PC-3 (cell line): ENCODE measurements at regions not wholly inside any gene's neighbourhood (a gene's known extent, or its start where the extent isn't known, plus 50 kb on each side); places are given as distances from the start of the nearest gene placed in this dataset.

Source experiments
- ATAC-seq: fragments of 200-7000 bp; cut with Tn5 transposase; 2 replicates; pipeline ENCODE4 v1.9.1; 2020; ENCODE audit warnings: mild to moderate bottlenecking, moderate library complexity
- BruUV-seq: library from RNA; stranded (reverse); fragments of 400-500 nt; replicated peaks from 2 replicates; lab custom pipeline; 2021; lab: Mats Ljungman, UMichigan
- CTCF ChIA-PET: fragments of 300-600 bp; sonication (Branson Sonifier 250); formaldehyde crosslinking; loops from one replicate; lab custom pipeline; 2022; ENCODE audit warnings: antibody characterized with exemption; lab: Charles Lee
- POLR2A ChIA-PET: fragments of 300-600 bp; sonication (Branson Sonifier 250); formaldehyde crosslinking; loops from one replicate; lab custom pipeline; 2022; ENCODE audit warnings: antibody characterized with exemption; ENCODE audit not compliant: unreplicated experiment; lab: Charles Lee
- DNase-seq: peaks from one replicate; pipeline ENCODE4 v3.0.0-alpha.2; 2015
- H2AFZ ChIP-seq: fragments of 300-600 bp; sonication (generic); 2 replicates; pipeline ENCODE4 v1.6.0; 2016; ENCODE audit warnings: antibody characterized with exemption, low read length
- H3F3A ChIP-seq: fragments of 300-600 bp; sonication (generic); one replicate; pipeline ENCODE4 v1.6.0; 2017; ENCODE audit warnings: antibody characterized with exemption, low read length, control low read depth, mild to moderate bottlenecking; ENCODE audit not compliant: unreplicated experiment
- H3K27ac ChIP-seq: fragments of 300-600 bp; sonication (generic); 2 replicates; pipeline ENCODE4 v1.5.1; 2016; ENCODE audit warnings: mild to moderate bottlenecking, low read length
- H3K27me3 ChIP-seq: fragments of 300-600 bp; sonication (generic); 2 replicates; pipeline ENCODE4 v1.6.1; 2016; ENCODE audit warnings: low read length, mixed read lengths
- H3K36me3 ChIP-seq: fragments of 300-600 bp; sonication (generic); 2 replicates; pipeline ENCODE4 v1.6.1; 2016; ENCODE audit warnings: low read depth, mixed run types, low read length, mixed read lengths
- H3K4me1 ChIP-seq: fragments of 300-600 bp; sonication (generic); 2 replicates; pipeline ENCODE4 v1.5.1; 2016; ENCODE audit warnings: low read length; ENCODE audit not compliant: insufficient read depth
- H3K4me2 ChIP-seq: fragments of 300-600 bp; sonication (generic); 2 replicates; pipeline ENCODE4 v1.6.0; 2016; ENCODE audit warnings: low read length
- H3K4me3 ChIP-seq: fragments of 300-600 bp; sonication (generic); 2 replicates; pipeline ENCODE4 v1.5.1; 2016; ENCODE audit warnings: mild to moderate bottlenecking, low read length, mixed read lengths
- H3K79me2 ChIP-seq: fragments of 300-600 bp; sonication (generic); 2 replicates; pipeline ENCODE4 v1.6.1; 2017; ENCODE audit warnings: low read length, mixed read lengths
- H3K9ac ChIP-seq: fragments of 300-600 bp; sonication (generic); 2 replicates; pipeline ENCODE4 v1.6.0; 2016; ENCODE audit warnings: mild to moderate bottlenecking, low read length
- H3K9me2 ChIP-seq: fragments of 300-600 bp; sonication (generic); replicated peaks from 2 replicates; pipeline ENCODE4 v1.6.1; 2016; ENCODE audit warnings: mixed run types, low read length, mixed read lengths
- H3K9me3 ChIP-seq: fragments of 300-600 bp; sonication (generic); 2 replicates; pipeline ENCODE4 v1.6.1; 2016; ENCODE audit warnings: low read length, mixed read lengths
- H4K20me1 ChIP-seq: fragments of 300-600 bp; sonication (generic); 2 replicates; pipeline ENCODE4 v1.6.1; 2016; ENCODE audit warnings: low read length, mixed read lengths
- EZH2 ChIP-seq: fragments of 300-600 bp; sonication (generic); IDR thresholded peaks from one replicate; pipeline ENCODE4 v1.6.1; 2017; ENCODE audit warnings: antibody characterized with exemption, mild to moderate bottlenecking, low read length; ENCODE audit not compliant: unreplicated experiment
- EZH2phosphoT487 ChIP-seq: fragments of 300-600 bp; sonication (generic); IDR thresholded peaks from 2 replicates; pipeline ENCODE4 v1.6.1; 2018; ENCODE audit warnings: mild to moderate bottlenecking, antibody characterized with exemption, low read length, borderline replicate concordance
- intact Hi-C: fragments of 100-400 bp; cut with micrococcal nuclease; formaldehyde crosslinking; loops from 2 replicates; pipeline ENCODE4 v1.9.0; 2023
- TF ChIP-seq, protein P1 (sequence below): fragments of 300-600 bp; sonication (generic); conservative IDR thresholded peaks from 2 replicates; pipeline ENCODE4 v1.5.1; 2017; ENCODE audit warnings: antibody characterized with exemption, low read depth, mild to moderate bottlenecking, low read length

DNA sequence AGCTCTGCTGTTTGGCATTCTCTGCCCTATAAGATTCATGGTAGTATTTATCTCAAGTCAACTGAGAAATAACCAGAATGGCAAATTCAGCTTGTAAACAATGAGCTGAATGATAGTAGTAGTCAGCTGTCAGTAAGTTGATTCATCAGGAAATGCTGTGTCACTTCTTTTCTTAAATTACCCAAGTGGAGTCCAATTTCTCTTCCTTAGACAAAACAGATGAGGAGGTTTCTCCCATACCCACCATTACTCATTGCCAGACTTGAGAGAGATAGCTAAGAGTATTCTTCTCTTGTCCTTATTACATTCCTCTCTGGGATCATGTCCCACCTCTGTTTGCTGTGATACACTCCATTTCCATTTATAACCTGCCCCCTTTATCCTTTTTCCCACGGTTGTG is 159.8 kb upstream of the STEAP1 start:
- TF ChIP-seq EZH2 (no peak), EZH2phosphoT487 (no peak)
- TF ChIP-seq, protein P1, sequence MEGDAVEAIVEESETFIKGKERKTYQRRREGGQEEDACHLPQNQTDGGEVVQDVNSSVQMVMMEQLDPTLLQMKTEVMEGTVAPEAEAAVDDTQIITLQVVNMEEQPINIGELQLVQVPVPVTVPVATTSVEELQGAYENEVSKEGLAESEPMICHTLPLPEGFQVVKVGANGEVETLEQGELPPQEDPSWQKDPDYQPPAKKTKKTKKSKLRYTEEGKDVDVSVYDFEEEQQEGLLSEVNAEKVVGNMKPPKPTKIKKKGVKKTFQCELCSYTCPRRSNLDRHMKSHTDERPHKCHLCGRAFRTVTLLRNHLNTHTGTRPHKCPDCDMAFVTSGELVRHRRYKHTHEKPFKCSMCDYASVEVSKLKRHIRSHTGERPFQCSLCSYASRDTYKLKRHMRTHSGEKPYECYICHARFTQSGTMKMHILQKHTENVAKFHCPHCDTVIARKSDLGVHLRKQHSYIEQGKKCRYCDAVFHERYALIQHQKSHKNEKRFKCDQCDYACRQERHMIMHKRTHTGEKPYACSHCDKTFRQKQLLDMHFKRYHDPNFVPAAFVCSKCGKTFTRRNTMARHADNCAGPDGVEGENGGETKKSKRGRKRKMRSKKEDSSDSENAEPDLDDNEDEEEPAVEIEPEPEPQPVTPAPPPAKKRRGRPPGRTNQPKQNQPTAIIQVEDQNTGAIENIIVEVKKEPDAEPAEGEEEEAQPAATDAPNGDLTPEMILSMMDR = no peak
- ATAC-seq (peak; percentile 71), DNase-seq (no peak)
- intact Hi-C loops = no loop called here
- Histone ChIP-seq H3K4me3 (no peak overlapping the region), H3K4me2 (no peak overlapping the region), H3F3A (no peaks in the 10 kb centered on the region), H3K9ac (no peak overlapping the region), H3K79me2 (no peaks in the 10 kb centered on the region), H3K4me1 (no peaks in the 10 kb centered on the region), H4K20me1 (no peaks in the 10 kb centered on the region), H3K27me3 (no peaks in the 10 kb centered on the region), H3K27ac (no peak overlapping the region), H3K9me3 (no peaks in the 10 kb centered on the region), H3K9me2 (no peaks in the 10 kb centered on the region), H2AFZ (no peak overlapping the region), H3K36me3 (no peaks in the 10 kb centered on the region)
- ChIA-PET CTCF (no interaction called here), POLR2A (interaction anchor here (0.5 to 0.7 kb wide), 2 partner anchors 220 to 244 kb away, joined by 3 read pairs; no protein-coding TSS in a partner anchor)
- no TSS peak for BruUV-seq

DNA sequence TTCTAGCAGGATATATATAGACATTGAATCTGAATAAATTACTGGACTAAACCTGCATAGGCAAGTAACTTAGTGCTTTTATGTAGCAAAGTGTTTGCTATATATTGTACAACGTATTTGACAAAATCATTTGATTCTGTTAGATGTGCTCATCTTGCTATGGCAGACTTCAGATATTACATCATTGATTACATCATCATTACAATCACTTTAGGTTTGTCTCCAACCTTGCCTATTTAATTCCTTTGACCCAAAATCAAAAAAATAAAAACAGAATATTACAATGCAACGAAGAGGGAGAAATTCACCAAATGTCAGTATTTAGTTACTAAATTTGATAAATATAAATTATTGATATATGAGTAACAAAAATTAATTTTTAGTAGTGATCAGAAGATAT is 155.7 kb upstream of the STEAP1 start:
- no peak overlapping the region for H3K9ac ChIP-seq
- no peaks in the 10 kb centered on the region for H4K20me1 ChIP-seq
- no peak for ATAC-seq
- no TSS peak for BruUV-seq
- CTCF ChIA-PET = no interaction called here
- POLR2A ChIA-PET = no interaction called here
- no peaks in the 10 kb centered on the region for H3F3A ChIP-seq
- intact Hi-C loops = no loop called here
- TF ChIP-seq, protein P1 = no peak
- H3K9me3 ChIP-seq = no peaks in the 10 kb centered on the region
- no peak overlapping the region for H3K4me3 ChIP-seq
- H3K4me1 ChIP-seq = no peaks in the 10 kb centered on the region
- H3K9me2 ChIP-seq = no peaks in the 10 kb centered on the region
- no peak overlapping the region for H2AFZ ChIP-seq
- H3K4me2 ChIP-seq = no peak overlapping the region
- H3K36me3 ChIP-seq = no peaks in the 10 kb centered on the region
- H3K79me2 ChIP-seq = no peaks in the 10 kb centered on the region
- no peak for DNase-seq
- no peaks in the 10 kb centered on the region for H3K27me3 ChIP-seq
- no peak overlapping the region for H3K27ac ChIP-seq

DNA sequence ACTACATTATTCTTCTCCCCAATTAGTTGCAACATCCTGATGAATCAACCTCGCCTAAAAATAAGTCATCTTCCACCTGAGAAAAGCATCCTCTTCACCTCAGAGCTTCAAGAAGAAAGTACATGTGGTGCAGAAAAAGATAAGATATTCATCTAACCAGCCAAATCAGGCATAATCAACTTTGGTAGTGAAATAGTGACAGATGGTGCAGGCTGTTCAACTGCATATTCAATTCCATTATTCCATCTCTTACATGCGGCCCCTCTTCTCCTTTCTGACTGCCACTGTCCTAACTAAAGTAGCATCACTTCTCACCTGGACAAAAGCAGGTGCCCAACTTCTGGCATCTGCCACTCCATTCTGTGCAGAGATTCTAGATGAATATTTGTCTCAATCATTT is 148.4 kb upstream of the STEAP1 start:
- POLR2A ChIA-PET = no interaction called here

More for the DNA sequence above, 148.4 kb upstream of the STEAP1 start:
- DNase-seq = no peak
- intact Hi-C loops = no loop called here
- Histone ChIP-seq H3F3A (no peaks in the 10 kb centered on the region), H2AFZ (no peak overlapping the region), H3K4me1 (no peaks in the 10 kb centered on the region), H3K79me2 (no peaks in the 10 kb centered on the region), H4K20me1 (no peaks in the 10 kb centered on the region), H3K27ac (no peak overlapping the region), H3K9ac (no peak overlapping the region), H3K4me3 (no peak overlapping the region), H3K4me2 (no peak overlapping the region), H3K9me3 (no peaks in the 10 kb centered on the region), H3K9me2 (no peaks in the 10 kb centered on the region), H3K36me3 (no peaks in the 10 kb centered on the region), H3K27me3 (no peaks in the 10 kb centered on the region)
- TF ChIP-seq EZH2 (no peak), EZH2phosphoT487 (no peak)
- TF ChIP-seq, protein P1 = no peak
- CTCF ChIA-PET = no interaction called here
- no peak for ATAC-seq
- BruUV-seq = no TSS peak
